GM03348 (cell line): ENCODE measurements at regions not wholly inside any gene's neighbourhood (a gene's known extent, or its start where the extent isn't known, plus 50 kb on each side); places are given as distances from the start of the nearest gene placed in this dataset.

Experiments
- DNase-seq: peaks from one replicate; pipeline ENCODE4 v3.0.0; 2012; ENCODE audit warnings: low spot score

GRCh38 chr6:10048370-10049297 lies 366.2 kb downstream of the TFAP2A start:
- DNase-seq = no peak

DNA sequence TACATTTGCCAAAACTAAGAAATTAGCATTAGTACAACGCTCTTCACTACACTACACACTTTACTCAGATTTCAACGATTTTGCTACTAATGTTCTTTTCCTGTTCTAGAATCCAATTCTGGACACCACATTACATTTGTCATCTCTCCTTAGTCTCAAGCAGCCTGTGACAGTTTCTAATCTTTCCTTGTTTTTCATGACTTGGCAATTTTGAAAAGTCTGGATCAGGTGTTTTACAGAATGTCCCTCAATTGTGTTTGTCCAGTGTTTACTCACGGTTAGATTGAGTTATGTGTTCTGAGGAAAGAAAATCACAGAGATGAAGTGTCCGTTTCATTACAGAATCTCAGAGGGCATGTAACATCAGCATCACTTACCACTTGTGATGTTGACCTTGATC lies 372.6 kb downstream of the TFAP2A start:
- DNase-seq = no peak

- no peak for DNase-seq
Measured at GRCh38 chr6:10033223-10033829, 381.5 kb downstream of the TFAP2A start.

- DNase-seq = no peak
Measured at GRCh38 chr6:10031617-10032016, 383.3 kb downstream of the TFAP2A start.

DNA sequence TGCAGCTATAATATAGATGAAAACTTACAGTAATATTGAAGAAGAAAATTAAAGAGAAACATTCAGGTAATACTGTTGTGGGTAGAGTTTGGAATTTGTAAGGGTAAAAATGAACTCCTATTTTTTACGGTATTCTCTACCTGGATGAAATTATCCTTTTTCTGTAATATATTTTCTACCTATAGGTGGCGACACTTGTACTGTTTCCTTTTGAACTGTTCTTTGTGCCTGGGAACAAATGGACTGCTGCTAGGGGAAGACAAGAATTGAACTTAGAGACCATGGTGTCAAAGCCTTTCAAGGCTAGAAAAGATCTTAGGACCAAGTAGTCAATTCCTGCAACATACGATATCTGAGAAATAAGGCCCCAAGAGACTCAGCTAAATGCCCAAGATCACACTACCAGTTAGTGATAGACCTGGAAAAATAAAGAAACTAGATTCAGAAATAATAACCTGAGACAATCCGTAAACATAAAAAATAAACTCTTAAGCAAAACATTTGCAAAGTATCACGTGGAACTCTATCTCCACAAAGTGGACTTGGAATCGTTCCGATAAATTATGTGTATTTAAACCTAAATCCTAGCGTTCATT lies 383.8 kb downstream of the TFAP2A start:
- peak; percentile 4 for DNase-seq

DNA sequence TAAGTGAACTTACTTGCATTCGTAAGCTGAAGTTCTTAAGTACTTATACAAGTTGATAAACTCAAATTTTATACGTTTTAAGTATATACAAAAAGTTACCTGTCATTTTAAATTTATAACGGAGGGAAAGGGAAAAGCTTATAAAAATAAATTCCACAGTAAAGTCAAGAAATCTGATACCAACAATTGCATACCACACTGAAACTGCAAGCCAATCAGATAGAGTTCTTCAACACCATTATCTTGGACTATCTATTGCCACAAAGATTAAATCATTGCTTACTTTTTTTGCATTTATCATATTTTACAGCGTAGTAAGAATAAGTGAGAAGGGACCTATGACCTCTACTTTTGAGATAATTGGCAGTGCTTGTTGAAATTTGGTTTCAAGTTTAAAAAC lies 386.7 kb downstream of the TFAP2A start:
- no peak for DNase-seq

GRCh38 chr6:10019851-10020250 lies 395.0 kb downstream of the TFAP2A start:
- DNase-seq = no peak

- DNase-seq = peak; percentile 5
Measured at GRCh38 chr6:10014557-10014956, 400.3 kb downstream of the TFAP2A start.

GRCh38 chr6:10000551-10000950 lies 414.3 kb downstream of the TFAP2A start:
- DNase-seq = no peak

DNA sequence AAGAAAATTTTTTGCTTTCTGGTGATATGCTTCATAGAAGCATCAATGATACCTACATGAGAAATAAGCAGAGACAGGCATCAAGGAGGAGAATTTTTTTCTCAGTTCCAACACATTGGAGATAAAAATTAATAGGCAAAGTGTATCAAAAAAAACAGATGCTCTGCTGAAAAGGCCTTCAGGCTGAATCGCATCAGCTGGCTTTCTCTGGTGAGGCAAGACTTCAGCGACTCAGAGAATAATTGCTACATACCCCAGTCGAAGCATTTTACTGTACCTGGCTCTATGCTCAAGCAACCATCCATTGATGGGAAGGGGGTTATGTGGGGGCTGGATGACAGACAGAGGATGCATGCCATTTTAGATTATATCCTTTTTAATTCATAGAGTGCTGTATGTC lies 415.1 kb downstream of the TFAP2A start:
- DNase-seq = no peak

GRCh38 chr6:9986273-9986672 lies 428.6 kb downstream of the TFAP2A start:
- no peak for DNase-seq

GRCh38 chr6:9985481-9985880 lies 429.4 kb downstream of the TFAP2A start:
- DNase-seq = no peak

- no peak for DNase-seq
Measured at GRCh38 chr6:9984607-9985006, 430.3 kb downstream of the TFAP2A start.

- no peak for DNase-seq
Measured at GRCh38 chr6:9983168-9983567, 431.7 kb downstream of the TFAP2A start.

GRCh38 chr6:9982215-9982614 lies 432.7 kb downstream of the TFAP2A start:
- DNase-seq = no peak

DNA sequence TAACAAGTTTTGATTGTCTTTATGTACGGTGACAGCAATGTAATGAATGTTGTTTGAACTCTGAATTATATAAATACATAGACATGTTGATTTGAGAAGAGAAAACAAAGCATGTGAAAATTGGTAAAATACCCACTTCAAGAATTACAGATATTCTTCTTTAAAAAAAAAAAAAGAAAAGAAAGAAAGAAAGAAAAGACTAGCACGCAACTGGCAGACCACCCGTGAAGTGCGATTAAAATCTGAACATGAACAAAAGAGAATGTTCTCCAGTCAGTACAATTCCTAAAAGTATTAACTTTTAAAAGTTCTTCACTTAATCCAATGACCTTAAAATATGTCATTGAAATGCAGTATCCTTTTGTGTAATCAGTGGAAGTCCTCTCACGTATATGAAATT lies 434.9 kb downstream of the TFAP2A start:
- DNase-seq = no peak

DNA sequence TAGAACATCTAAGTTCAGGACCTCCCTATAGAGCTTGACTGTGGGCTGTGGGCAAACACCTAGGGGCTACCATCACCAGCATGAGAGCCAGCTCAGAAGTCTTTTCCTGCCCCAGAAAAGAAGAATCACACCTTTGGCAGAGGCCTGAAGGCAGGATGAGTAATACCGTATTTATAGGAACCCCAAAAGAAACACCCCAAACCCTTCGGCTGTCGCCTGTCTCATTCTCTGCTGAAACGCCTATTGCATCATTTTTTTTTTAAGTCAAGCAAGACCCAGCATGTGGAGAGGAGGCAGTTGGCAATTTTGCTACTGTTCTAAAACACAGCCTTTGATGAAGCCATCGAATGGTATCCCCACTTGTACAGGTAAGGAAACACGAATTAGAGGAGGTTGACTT lies 436.4 kb downstream of the TFAP2A start:
- DNase-seq = no peak

- no peak for DNase-seq
Measured at GRCh38 chr6:9977411-9977810, 437.5 kb downstream of the TFAP2A start.

DNA sequence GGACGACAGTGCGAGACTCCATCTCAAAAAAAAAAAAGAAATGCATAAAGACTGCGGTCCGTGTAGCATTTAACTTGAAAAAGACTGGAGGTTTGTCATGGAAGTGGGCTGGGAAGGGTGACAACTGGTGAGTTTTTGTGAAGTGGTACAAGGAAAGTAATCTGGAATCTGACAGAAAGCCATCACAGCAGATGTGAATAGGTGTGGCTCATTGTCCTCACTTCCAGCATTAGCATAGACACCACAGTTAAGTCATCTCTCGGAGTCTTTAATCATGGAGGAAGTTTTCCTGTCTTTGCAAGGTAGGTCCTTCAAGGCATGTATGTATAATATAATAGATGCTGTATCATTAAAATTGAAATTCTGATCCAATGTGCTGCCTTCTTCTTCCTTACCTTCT lies 453.2 kb downstream of the TFAP2A start:
- DNase-seq = no peak

- DNase-seq = no peak
Measured at GRCh38 chr6:9957215-9957759, 457.6 kb downstream of the TFAP2A start.

GRCh38 chr6:9948678-9949077 lies 466.2 kb downstream of the TFAP2A start:
- no peak for DNase-seq

GRCh38 chr6:9943986-9944385 lies 470.9 kb downstream of the TFAP2A start:
- DNase-seq = no peak

DNA sequence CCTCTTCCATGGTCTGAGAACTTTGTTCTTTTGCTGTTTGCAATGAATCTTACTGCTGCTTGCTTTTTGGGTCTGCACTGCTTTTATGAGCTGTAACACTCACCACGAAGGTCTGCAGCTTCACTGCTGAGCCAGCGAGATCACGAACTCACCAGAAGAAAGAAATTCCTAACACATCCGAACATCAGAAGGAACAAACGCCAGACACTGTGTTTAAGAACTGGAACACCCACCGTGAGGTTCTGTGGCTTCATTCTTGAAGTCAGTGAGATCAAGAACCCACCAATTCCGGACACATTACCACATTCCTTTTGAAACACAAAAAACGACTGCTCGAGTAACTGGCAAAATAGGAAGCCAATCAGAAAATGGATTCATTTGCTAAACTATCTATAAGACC lies 471.8 kb downstream of the TFAP2A start:
- DNase-seq = no peak
